ENCODE measurements at regions not wholly inside any gene's neighbourhood (a gene's known extent, or its start where the extent isn't known, plus 50 kb on each side); places are given as distances from the start of the nearest gene placed in this dataset.

GRCh38 chr18:28814365-28814764 lies 637.4 kb upstream of the CDH2 start:
- TF ChIP-seq CTCF (conservative IDR thresholded peaks at IDR 0.05 in 1 of 2, IDR thresholded peaks at IDR 0.05 in 1 of 2; ENCODE audit: low read depth in 1 of 2, low read length in 2 of 2), result no peak
- TF ChIP-seq EZH2 (IDR thresholded peaks at IDR 0.05; ENCODE audit: low read length, missing control alignments), result no peak

Measured in fibroblast of lung (primary cell).